Neural cell (in vitro differentiated cells): ENCODE measurements at regions not wholly inside any gene's neighbourhood (a gene's known extent, or its start where the extent isn't known, plus 50 kb on each side); places are given as distances from the start of the nearest gene placed in this dataset.
A peak's percentile ranks its signal among the peaks of the same experiment; 100 is the strongest.

ENCODE experiments used
- H2AFZ ChIP-seq: fragments of 200-600, 300-800 bp; sonication (generic), shearing (Covaris generic); 2 replicates; pipeline ENCODE4 v1.6.0; 2014; ENCODE audit warnings: low read depth, mild to moderate bottlenecking, antibody characterized with exemption, low read length, moderate library complexity
- H3F3A ChIP-seq: fragments of 200-600 bp; shearing (Covaris generic); 2 replicates; pipeline ENCODE4 v1.6.1; 2016; ENCODE audit warnings: mild to moderate bottlenecking, moderate library complexity, mixed read lengths, antibody characterized with exemption, low read length; ENCODE audit not compliant: insufficient read depth, poor library complexity, severe bottlenecking
- H3K27ac ChIP-seq: fragments of 200-600, 300-800 bp; sonication (generic), shearing (Covaris generic); 2 replicates; pipeline ENCODE4 v1.5.1; 2014; ENCODE audit warnings: mild to moderate bottlenecking, low read length, moderate library complexity
- H3K27me3 ChIP-seq: fragments of 300-800, 200-600 bp; sonication (generic), shearing (Covaris generic); 2 replicates; pipeline ENCODE4 v1.6.0; 2014; ENCODE audit warnings: mild to moderate bottlenecking, low read depth, low read length, moderate library complexity; ENCODE audit not compliant: insufficient read depth
- H3K36me3 ChIP-seq: fragments of 300-800, 200-600 bp; sonication (generic), shearing (Covaris generic); 2 replicates; pipeline ENCODE4 v1.5.1; 2014; ENCODE audit warnings: mild to moderate bottlenecking, antibody characterized with exemption, low read length, moderate library complexity; ENCODE audit not compliant: insufficient read depth
- H3K4me2 ChIP-seq: fragments of 300-800, 200-600 bp; sonication (generic), shearing (Covaris generic); 2 replicates; pipeline ENCODE4 v1.6.0; 2014; ENCODE audit warnings: mild to moderate bottlenecking, low read length
- H3K4me3 ChIP-seq: fragments of 300-800, 200-600 bp; sonication (generic), shearing (Covaris generic); 2 replicates; pipeline ENCODE4 v1.5.1; 2014; ENCODE audit warnings: mild to moderate bottlenecking, low read length, moderate library complexity
- H3K79me2 ChIP-seq: fragments of 200-600 bp; shearing (Covaris generic); replicated peaks from 2 replicates; pipeline ENCODE4 v1.6.0; 2014; ENCODE audit warnings: mild to moderate bottlenecking, low read length, moderate library complexity; ENCODE audit not compliant: insufficient read depth
- H3K9ac ChIP-seq: fragments of 300-800, 200-600 bp; sonication (generic), shearing (Covaris generic); 2 replicates; pipeline ENCODE4 v1.6.1; 2016; ENCODE audit warnings: mild to moderate bottlenecking, low read length, mixed read lengths
- H3K9me2 ChIP-seq: fragments of 200-600 bp; shearing (Covaris generic); 2 replicates; pipeline ENCODE4 v1.6.1; 2016; ENCODE audit warnings: mild to moderate bottlenecking, low read length, mixed read lengths; ENCODE audit not compliant: insufficient read depth
- H3K9me3 ChIP-seq: fragments of 200-600, 300-800 bp; sonication (generic), shearing (Covaris generic); 2 replicates; pipeline ENCODE4 v1.6.1; 2016; ENCODE audit warnings: mild to moderate bottlenecking, mixed run types, low read length, moderate library complexity, mixed read lengths
- H4K20me1 ChIP-seq: fragments of 200-600 bp; shearing (Covaris generic); 2 replicates; pipeline ENCODE4 v1.6.1; 2016; ENCODE audit warnings: mild to moderate bottlenecking, mixed run types; ENCODE audit not compliant: insufficient read depth
- EP300 ChIP-seq: fragments of 450-650 bp; conservative IDR thresholded peaks from 2 replicates; pipeline ENCODE4 v1.6.1; 2014; ENCODE audit warnings: antibody characterized with exemption, mild to moderate bottlenecking, moderate library complexity; ENCODE audit not compliant: poor library complexity, severe bottlenecking
- EZH2 ChIP-seq: fragments of 200-600, 300-800 bp; shearing (Covaris generic), sonication (generic); IDR thresholded peaks from 2 replicates; pipeline ENCODE4 v1.6.1; 2014; ENCODE audit warnings: antibody characterized with exemption, low read length, borderline replicate concordance, mild to moderate bottlenecking; ENCODE audit not compliant: insufficient read depth, poor library complexity, severe bottlenecking
- MXI1 ChIP-seq: fragments of 450-650 bp; conservative IDR thresholded peaks from 2 replicates; pipeline ENCODE4 v1.6.1; 2014; ENCODE audit warnings: antibody characterized with exemption, mild to moderate bottlenecking; ENCODE audit not compliant: poor library complexity, severe bottlenecking
- POLR2AphosphoS5 ChIP-seq: IDR thresholded peaks from 2 replicates; pipeline ENCODE4 v1.6.1; 2012
- RAD21 ChIP-seq: fragments of 450-650 bp; conservative IDR thresholded peaks from 2 replicates; pipeline ENCODE4 v1.6.1; 2014; ENCODE audit warnings: antibody characterized with exemption, mild to moderate bottlenecking, moderate library complexity
- SMC3 ChIP-seq: fragments of 450-650 bp; conservative IDR thresholded peaks from 2 replicates; pipeline ENCODE4 v1.6.1; 2014; ENCODE audit warnings: antibody characterized with exemption, mild to moderate bottlenecking, moderate library complexity; ENCODE audit not compliant: poor library complexity
- TAF1 ChIP-seq: IDR thresholded peaks from 2 replicates; pipeline ENCODE4 v1.6.1; 2012; ENCODE audit warnings: low read depth
- TF ChIP-seq, protein P1 (sequence below): IDR thresholded peaks from 2 replicates; pipeline ENCODE4 v1.6.1; 2012; ENCODE audit warnings: borderline replicate concordance
- TF ChIP-seq, protein P2 (sequence below): fragments of 450-650 bp; IDR thresholded peaks from 2 replicates; pipeline ENCODE4 v1.5.1; 2014; ENCODE audit warnings: antibody characterized with exemption, mild to moderate bottlenecking, moderate library complexity; ENCODE audit not compliant: poor library complexity, severe bottlenecking

DNA sequence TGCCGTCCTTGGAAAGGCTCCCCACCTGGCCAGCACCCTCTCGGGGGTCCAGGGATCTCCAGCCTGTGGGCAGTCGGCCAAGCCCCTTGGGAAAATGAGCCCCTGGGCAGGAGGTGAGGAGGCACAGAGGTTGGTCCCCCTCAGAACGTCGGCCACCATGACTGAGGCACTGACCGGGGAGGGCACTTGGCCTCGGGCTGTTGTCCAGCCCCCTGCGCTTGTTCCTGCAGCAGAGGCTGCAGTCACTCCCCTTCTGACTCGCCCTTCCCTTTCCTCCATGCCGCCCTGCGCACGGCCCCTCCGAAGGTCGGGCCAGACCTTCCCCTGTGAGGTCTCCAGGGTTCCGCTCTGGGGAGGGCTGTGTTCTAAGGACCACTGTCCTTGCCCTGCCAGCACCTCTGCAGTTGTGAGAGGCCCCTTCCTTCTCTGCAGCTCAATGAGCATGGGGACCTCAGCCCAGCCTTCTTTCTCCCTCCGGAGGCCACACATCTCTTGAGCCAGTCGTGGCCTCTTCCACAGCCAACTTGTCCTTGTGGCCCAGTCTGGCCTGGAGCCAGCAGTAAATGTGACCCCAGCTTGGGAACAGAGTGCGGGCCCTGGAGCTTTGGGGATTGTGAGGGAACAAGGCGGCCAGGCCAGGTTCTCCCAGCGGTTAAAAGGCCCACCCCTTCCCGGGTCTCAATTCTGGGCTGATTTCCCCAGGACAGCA, 195.5 kb downstream of the DLL1 start:
- Histone ChIP-seq H4K20me1 (no peaks in the 10 kb centered on the region), H3K36me3 (no peaks in the 10 kb centered on the region), H3K4me2 (no peak overlapping the region), H3K9me3 (no peaks in the 10 kb centered on the region), H3K9ac (peak overlapping the region; percentile 51), H3K9me2 (no peaks in the 10 kb centered on the region), H3K79me2 (no peaks in the 10 kb centered on the region), H3K4me3 (no peak overlapping the region), H3K27ac (peak overlapping the region; percentile 76), H3F3A (peaks cover 4% of the 10 kb centered on the region), H3K27me3 (no peaks in the 10 kb centered on the region), H2AFZ (no peak overlapping the region)
- TF ChIP-seq EP300 (no peak), EZH2 (no peak), RAD21 (no peak), SMC3 (no peak), MXI1 (no peak), TAF1 (no peak), POLR2AphosphoS5 (no peak)
- TF ChIP-seq, protein P1, sequence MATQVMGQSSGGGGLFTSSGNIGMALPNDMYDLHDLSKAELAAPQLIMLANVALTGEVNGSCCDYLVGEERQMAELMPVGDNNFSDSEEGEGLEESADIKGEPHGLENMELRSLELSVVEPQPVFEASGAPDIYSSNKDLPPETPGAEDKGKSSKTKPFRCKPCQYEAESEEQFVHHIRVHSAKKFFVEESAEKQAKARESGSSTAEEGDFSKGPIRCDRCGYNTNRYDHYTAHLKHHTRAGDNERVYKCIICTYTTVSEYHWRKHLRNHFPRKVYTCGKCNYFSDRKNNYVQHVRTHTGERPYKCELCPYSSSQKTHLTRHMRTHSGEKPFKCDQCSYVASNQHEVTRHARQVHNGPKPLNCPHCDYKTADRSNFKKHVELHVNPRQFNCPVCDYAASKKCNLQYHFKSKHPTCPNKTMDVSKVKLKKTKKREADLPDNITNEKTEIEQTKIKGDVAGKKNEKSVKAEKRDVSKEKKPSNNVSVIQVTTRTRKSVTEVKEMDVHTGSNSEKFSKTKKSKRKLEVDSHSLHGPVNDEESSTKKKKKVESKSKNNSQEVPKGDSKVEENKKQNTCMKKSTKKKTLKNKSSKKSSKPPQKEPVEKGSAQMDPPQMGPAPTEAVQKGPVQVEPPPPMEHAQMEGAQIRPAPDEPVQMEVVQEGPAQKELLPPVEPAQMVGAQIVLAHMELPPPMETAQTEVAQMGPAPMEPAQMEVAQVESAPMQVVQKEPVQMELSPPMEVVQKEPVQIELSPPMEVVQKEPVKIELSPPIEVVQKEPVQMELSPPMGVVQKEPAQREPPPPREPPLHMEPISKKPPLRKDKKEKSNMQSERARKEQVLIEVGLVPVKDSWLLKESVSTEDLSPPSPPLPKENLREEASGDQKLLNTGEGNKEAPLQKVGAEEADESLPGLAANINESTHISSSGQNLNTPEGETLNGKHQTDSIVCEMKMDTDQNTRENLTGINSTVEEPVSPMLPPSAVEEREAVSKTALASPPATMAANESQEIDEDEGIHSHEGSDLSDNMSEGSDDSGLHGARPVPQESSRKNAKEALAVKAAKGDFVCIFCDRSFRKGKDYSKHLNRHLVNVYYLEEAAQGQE: no peak
- TF ChIP-seq, protein P2, sequence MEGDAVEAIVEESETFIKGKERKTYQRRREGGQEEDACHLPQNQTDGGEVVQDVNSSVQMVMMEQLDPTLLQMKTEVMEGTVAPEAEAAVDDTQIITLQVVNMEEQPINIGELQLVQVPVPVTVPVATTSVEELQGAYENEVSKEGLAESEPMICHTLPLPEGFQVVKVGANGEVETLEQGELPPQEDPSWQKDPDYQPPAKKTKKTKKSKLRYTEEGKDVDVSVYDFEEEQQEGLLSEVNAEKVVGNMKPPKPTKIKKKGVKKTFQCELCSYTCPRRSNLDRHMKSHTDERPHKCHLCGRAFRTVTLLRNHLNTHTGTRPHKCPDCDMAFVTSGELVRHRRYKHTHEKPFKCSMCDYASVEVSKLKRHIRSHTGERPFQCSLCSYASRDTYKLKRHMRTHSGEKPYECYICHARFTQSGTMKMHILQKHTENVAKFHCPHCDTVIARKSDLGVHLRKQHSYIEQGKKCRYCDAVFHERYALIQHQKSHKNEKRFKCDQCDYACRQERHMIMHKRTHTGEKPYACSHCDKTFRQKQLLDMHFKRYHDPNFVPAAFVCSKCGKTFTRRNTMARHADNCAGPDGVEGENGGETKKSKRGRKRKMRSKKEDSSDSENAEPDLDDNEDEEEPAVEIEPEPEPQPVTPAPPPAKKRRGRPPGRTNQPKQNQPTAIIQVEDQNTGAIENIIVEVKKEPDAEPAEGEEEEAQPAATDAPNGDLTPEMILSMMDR: no peak

DNA sequence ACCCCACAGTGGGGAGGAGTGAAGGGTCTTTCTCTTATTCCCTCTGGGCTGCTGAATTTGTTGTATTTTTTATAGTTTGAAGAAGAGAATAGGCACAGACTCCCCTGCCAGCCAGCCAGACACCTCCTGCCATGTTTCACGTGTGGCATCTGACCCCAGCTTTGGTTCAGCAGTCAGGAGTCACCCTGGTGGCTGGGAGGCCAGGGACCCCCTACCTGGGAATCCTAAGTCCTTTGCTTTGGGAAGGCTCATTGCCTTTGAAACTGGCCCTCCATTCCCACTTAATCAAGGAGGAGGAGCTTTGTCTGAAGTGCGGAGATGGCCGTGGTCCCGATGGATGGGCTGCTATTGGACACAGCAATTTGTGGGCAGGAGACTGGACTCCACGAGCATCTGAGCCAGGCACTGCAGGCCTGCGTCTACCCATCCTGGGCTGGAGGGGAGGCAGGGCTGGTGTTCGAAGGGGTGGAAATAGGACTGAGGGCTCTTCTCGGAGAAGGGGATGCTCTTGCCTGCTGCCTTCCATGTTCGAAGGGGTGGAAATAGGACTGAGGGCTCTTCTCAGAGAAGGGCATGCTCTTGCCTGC, 196.1 kb downstream of the DLL1 start:
- Histone ChIP-seq H3K79me2 (no peaks in the 10 kb centered on the region), H3K27me3 (no peaks in the 10 kb centered on the region), H3K4me2 (no peak overlapping the region), H3K36me3 (no peaks in the 10 kb centered on the region), H3K4me3 (no peak overlapping the region), H3K9ac (no peak overlapping the region), H4K20me1 (no peaks in the 10 kb centered on the region), H3K9me2 (no peaks in the 10 kb centered on the region), H3F3A (peaks cover 4% of the 10 kb centered on the region), H3K9me3 (no peaks in the 10 kb centered on the region), H3K27ac (peak overlapping the region; percentile 76), H2AFZ (no peak overlapping the region)
- no peak for TF ChIP-seq TAF1
- TF ChIP-seq EP300: no peak
- TF ChIP-seq, protein P1: no peak
- TF ChIP-seq RAD21: no peak
- no peak for TF ChIP-seq POLR2AphosphoS5
- no peak for TF ChIP-seq MXI1
- TF ChIP-seq SMC3: no peak
- no peak for TF ChIP-seq EZH2
- TF ChIP-seq, protein P2: no peak
